Hepatic stellate cell (primary cell): ENCODE measurements at regions not wholly inside any gene's neighbourhood (a gene's known extent, or its start where the extent isn't known, plus 50 kb on each side); places are given as distances from the start of the nearest gene placed in this dataset.

ENCODE experiments used
- DNase-seq: peaks from one replicate; pipeline ENCODE4 v3.0.0; 2011; ENCODE audit warnings: low spot score

- no peak for DNase-seq
These were observed 1329.5 kb upstream of the CDH8 start for GRCh38 chr16:63365649-63366304.

- no peak for DNase-seq
These were observed 1327.5 kb upstream of the CDH8 start for GRCh38 chr16:63363738-63364137.

DNA sequence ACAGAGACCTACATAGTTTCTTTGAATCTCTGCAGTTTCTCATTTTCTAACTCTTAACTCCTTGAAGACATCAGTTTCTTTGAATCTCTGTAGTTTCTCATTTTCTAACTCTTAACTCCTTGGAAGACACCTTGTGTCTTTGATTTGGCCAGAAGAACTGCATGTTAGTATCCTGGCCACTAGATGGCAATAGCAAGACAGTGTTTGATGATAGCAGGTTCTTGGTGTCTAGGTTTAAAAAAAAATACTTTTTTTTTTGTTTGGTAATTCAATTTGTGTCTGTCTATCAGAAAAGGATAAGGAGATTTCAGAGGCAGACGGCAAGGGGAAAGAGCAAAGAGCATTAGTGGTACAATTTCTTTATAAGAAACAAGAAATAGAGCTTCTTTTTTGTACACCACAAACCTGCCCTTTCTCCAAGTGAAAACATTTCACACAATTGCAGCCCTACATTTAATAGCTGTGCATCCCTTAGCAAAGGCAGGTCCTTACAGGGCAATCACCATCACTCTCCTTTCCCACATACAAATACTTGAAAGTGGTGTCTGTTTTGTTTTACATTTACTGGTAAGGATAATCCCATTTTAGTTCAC, 1324.9 kb upstream of the CDH8 start:
- peak; percentile 11 for DNase-seq

- DNase-seq: no peak
These were observed 1313.7 kb upstream of the CDH8 start for GRCh38 chr16:63349961-63350360.

DNA sequence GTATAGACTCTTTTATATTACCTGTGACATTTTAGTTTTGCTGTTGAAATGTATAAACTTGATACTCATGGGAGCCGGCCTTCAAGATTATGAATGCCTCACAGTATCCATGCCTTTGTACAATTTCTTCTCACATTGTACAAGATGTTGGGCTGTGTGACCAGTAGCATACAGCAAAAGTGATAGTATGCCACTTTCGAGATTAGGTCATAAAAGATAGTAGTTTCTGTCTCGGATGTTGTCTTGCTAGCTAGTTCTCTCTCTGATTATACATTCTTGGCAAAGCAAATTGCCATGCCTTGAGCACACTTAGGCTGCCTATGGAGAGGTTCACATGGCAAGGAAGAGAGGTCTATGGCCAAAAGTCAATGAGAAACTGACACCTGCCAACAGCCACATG, 1309.8 kb upstream of the CDH8 start:
- DNase-seq: no peak

DNA sequence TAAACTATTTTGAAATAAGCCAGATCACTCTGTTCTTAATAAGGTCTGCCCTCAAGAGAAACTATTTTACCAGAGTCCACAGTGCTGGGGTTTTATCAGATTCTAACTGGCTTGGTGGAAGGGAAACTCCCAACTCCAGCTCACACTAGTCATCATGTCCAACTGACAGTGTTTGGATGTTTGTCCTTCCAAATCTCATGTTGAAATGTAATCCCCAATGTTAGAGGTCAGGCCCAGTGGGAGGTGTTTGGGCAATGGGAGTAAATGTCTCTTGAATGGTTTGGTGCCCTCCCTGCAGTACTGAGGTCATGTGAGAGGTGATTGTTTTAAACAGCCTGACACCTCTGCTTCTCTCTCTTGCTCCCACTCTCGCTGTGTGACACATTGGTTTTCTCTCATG, 1301.0 kb upstream of the CDH8 start:
- DNase-seq: no peak

GRCh38 chr16:63331111-63331510, 1294.9 kb upstream of the CDH8 start:
- no peak for DNase-seq

DNA sequence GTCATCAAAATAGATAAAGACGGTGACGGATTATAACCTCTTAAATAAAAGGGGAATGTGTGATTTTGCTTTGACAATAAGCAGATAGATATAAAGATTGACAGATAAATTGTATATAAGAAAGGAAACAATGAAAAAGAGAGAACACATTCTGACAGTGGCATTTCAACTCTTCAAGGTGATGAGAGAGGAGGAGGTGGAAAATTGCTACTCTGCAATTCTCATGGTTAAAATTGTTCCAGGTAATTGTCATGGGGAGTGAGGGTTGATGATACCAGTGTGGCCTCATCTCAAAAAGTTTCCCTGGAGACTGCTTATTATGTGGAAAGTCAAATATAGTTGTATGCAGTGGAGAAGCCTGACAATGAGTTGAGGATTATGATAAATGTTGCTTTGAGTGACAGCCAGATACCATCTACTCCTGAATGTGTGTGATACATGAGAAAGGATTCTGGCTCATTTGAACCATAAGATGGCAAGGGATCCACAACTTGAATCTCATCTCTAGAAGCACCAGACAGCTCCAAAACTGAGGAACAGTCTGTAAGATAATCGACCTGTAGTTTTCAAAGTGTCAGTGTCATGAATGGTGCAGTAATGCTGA, 1290.6 kb upstream of the CDH8 start:
- no peak for DNase-seq

GRCh38 chr16:63323722-63324705, 1287.8 kb upstream of the CDH8 start:
- no peak for DNase-seq

DNA sequence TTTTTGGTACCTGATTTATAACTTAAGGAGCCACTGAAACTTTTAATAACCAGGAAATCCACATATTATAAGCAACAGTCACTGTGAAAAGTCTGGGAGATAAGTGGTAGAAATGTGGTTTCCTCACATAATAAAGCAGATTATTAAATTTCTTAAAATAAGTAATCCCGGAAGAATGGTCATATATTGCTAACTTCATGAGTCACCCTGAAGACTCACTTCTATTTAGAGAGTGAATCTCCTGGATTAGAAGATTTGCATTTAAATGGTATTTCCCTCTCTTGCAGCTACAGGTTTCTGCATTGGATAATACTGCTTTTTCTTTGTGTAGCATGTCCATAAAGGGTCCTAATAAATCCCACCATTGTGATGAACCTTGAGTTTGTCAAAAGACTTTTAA, 1286.8 kb upstream of the CDH8 start:
- no peak for DNase-seq

DNA sequence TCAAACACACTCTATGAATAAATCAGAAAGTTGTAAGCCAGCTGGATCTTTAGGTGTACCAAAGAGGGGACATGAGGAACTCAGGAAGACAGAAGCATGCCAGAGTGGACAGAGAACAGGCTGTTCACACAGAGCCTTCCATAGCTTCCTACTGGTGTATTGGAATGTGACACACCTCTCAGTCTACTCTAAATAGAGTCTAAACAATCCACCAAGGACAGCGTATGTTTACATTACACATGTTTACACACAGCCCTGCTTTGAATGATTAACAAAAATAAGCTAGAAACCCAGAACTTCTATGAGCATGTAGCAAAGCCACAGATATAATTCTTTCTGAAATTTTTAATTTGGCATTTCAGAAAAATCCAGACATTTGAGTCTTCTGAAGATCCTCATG, 1279.0 kb upstream of the CDH8 start:
- no peak for DNase-seq

- DNase-seq: no peak
These were observed 1276.1 kb upstream of the CDH8 start for GRCh38 chr16:63312346-63312745.

- no peak for DNase-seq
These were observed 1275.1 kb upstream of the CDH8 start for GRCh38 chr16:63311313-63311712.

DNA sequence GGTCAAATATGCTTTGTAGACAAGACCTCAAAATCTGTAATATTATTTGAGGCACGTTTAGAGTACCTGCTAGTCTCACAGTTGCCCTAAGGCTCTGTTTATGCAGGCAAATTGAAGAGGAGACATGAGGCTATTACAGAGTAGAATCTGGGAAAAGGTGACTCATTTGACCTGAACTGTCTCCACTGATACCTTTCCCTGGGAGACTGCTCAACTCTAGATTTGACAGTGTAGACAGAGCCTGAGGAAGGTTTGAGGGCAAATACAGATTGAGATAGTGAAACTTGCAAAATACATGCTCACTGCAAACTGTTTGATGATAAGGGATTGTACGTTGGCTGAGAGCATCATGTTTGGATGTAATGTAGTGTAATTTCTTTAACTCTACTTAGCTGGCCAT, 1266.6 kb upstream of the CDH8 start:
- DNase-seq: no peak

DNA sequence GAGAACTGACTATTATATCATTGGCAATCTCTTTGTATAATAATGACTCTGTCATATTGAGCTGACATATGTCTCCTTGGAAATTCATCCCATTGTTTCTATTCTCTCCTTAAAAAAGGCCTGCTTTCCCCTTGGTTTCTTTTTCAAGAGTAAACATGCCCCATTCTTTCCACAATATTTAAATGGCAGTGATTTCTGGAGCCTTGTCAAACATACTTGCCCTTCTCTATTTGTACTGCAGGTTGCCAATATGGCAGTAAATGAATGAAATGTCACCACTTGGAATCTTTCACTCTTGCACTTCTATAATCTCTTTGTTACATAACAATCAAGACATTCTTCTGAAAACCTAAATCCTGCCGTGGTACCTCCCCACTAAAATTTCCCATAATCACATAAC, 1265.1 kb upstream of the CDH8 start:
- DNase-seq: no peak

DNA sequence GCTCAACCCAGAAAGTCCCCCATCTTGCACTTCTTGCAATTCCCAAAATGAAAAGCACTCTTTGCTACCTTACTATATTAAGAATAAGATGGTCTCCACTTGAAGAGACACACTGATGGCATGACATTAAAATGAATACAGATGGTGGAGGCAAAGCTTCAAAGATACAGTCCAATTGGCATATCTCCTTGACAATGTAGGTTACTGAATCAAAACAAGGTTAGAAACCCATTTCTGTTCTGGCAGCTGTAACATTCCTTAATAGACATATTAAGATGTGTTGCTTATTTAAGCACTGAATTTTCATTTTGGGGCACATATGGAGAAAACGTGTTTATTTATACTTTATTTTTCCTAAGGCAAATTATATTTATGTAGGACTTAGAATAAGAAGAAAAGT, 1262.8 kb upstream of the CDH8 start:
- no peak for DNase-seq

- DNase-seq: no peak
These were observed 1255.8 kb upstream of the CDH8 start for GRCh38 chr16:63292036-63292435.

DNA sequence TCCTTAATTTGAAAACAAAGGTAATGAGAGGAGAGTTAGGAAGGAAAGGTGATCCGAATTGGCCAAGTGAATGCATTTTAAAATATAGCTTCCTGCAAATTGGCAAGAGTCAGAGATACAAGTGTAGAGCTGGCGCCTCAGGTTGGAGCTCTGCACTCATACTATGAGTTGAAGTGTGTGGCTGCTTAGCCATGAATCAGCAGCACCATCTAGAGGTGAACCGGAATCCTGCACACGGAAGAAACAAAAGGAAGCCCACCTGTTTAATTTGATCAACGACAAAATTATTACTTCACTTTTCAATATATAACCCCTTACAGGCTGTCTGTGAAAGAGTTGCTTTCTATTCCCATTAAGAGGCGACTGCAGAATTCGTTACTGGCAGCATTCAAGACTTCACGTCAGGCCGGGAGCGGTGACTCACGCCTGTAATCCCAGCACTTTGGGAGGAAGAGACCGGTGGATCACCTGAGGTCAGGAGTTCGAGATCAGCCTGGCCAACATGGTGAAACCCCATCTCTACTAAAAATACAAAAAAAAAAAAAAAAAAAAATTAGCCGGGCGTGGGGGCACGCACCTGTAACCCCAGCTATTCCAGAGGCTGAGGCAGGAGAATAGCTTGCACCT, 1253.7 kb upstream of the CDH8 start:
- DNase-seq: peak; percentile 0

GRCh38 chr16:63287401-63287800, 1251.2 kb upstream of the CDH8 start:
- DNase-seq: no peak

DNA sequence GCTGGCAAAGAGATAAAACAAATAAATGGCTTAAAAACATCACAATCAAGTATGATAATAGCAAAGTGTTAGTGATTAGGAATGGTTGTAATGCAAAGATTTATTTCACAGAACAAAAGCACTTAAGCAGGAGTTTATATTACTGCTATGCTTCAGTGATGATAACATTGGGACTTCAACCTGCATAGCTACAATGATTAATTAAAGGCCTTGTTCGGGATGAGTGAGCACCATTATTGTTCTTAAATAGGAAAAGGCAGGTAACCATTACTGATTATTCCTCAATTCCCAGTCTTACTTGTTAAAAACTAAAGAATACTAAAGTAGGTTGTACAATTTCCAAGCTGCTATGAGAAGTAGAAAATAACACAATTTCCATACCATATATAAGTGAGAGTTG, 1247.5 kb upstream of the CDH8 start:
- DNase-seq: no peak

- DNase-seq: no peak
These were observed 1208.4 kb upstream of the CDH8 start for GRCh38 chr16:63244631-63245030.

GRCh38 chr16:63241497-63242028, 1205.3 kb upstream of the CDH8 start:
- DNase-seq: no peak
